Mesendoderm (in vitro differentiated cells): ENCODE measurements at regions not wholly inside any gene's neighbourhood (a gene's known extent, or its start where the extent isn't known, plus 50 kb on each side); places are given as distances from the start of the nearest gene placed in this dataset.

Experiments used
- DNase-seq: peaks from one replicate; pipeline ENCODE4 v3.0.0; 2013
- H2AK5ac ChIP-seq: 2 replicates; pipeline ENCODE4 v1.6.1; 2013; ENCODE audit warnings: low read length, inconsistent platforms
- H2BK120ac ChIP-seq: 2 replicates; pipeline ENCODE4 v1.6.1; 2013; ENCODE audit warnings: low read depth, mild to moderate bottlenecking, low read length, moderate library complexity, mixed read lengths
- H2BK15ac ChIP-seq: replicated peaks from 2 replicates; pipeline ENCODE4 v1.6.1; 2013; ENCODE audit warnings: low read depth, mild to moderate bottlenecking, moderate library complexity
- H2BK5ac ChIP-seq: 2 replicates; pipeline ENCODE4 v1.6.1; 2013; ENCODE audit warnings: low read length, inconsistent platforms
- H3K18ac ChIP-seq: 2 replicates; pipeline ENCODE4 v1.6.1; 2013; ENCODE audit warnings: mild to moderate bottlenecking, low read length, mixed read lengths
- H3K23ac ChIP-seq: one replicate; pipeline ENCODE4 v1.6.1; 2013; ENCODE audit warnings: low read length
- H3K27ac ChIP-seq: 2 replicates; pipeline ENCODE4 v1.5.1; 2013; ENCODE audit warnings: low read depth, mild to moderate bottlenecking, inconsistent platforms, low read length, moderate library complexity
- H3K27me3 ChIP-seq: 2 replicates; pipeline ENCODE4 v1.6.1; 2013; ENCODE audit warnings: low read length, control low read depth, mild to moderate bottlenecking, inconsistent platforms; ENCODE audit not compliant: insufficient read depth, poor library complexity
- H3K36me3 ChIP-seq: 2 replicates; pipeline ENCODE4 v1.6.1; 2013; ENCODE audit warnings: low read length, inconsistent platforms; ENCODE audit not compliant: control insufficient read depth, insufficient read depth
- H3K4ac ChIP-seq: one replicate; pipeline ENCODE4 v1.6.1; 2013; ENCODE audit warnings: low read depth, mild to moderate bottlenecking, low read length, moderate library complexity
- H3K4me1 ChIP-seq: 2 replicates; pipeline ENCODE4 v1.6.1; 2013; ENCODE audit warnings: low read depth, low read length, inconsistent platforms; ENCODE audit not compliant: control insufficient read depth
- H3K4me2 ChIP-seq: 2 replicates; pipeline ENCODE4 v1.6.1; 2013; ENCODE audit warnings: low read length
- H3K4me3 ChIP-seq: 2 replicates; pipeline ENCODE4 v1.5.1; 2013; ENCODE audit warnings: mild to moderate bottlenecking, low read length
- H3K56ac ChIP-seq: one replicate; pipeline ENCODE4 v1.6.1; 2013; ENCODE audit warnings: low read length
- H3K79me1 ChIP-seq: 2 replicates; pipeline ENCODE4 v1.6.1; 2013; ENCODE audit warnings: low read length, inconsistent platforms
- H3K79me2 ChIP-seq: 2 replicates; pipeline ENCODE4 v1.6.1; 2013; ENCODE audit warnings: mild to moderate bottlenecking, low read length; ENCODE audit not compliant: control insufficient read depth, insufficient read depth
- H3K9ac ChIP-seq: 2 replicates; pipeline ENCODE4 v1.6.1; 2013; ENCODE audit warnings: low read length, inconsistent platforms
- H4K5ac ChIP-seq: one replicate; pipeline ENCODE4 v1.6.1; 2013; ENCODE audit warnings: low read length
- H4K8ac ChIP-seq: one replicate; pipeline ENCODE4 v1.6.1; 2013; ENCODE audit warnings: low read depth, mild to moderate bottlenecking, control low read depth, low read length, moderate library complexity
- WGBS: extraction: QIAGEN DNeasy Blood & Tissue Kit; methylation state at CpG from one replicate; pipeline ENCODE4 v1.1.7; 2013; ENCODE audit warnings: low lambda C conversion rate, missing lambda C conversion rate; ENCODE audit not compliant: insufficient coverage; ENCODE audit errors: extremely low coverage; 5-methylcytosine and 5-hydroxymethylcytosine counted together

GRCh38 chr16:80066805-80067580 is 466.5 kb upstream of the MAF start:
- Histone ChIP-seq H3K4ac (no peak overlapping the region), H3K9ac (no peak overlapping the region), H2AK5ac (no peak overlapping the region), H2BK5ac (no peak overlapping the region), H3K18ac (no peak overlapping the region), H3K4me2 (no peak overlapping the region), H2BK120ac (no peak overlapping the region), H3K4me3 (no peak overlapping the region), H3K27me3 (no peaks in the 10 kb centered on the region), H3K79me1 (no peaks in the 10 kb centered on the region), H3K27ac (no peak overlapping the region), H4K8ac (no peak overlapping the region), H3K36me3 (no peaks in the 10 kb centered on the region), H4K5ac (no peak overlapping the region), H3K23ac (no peak overlapping the region), H2BK15ac (no peak overlapping the region), H3K79me2 (no peaks in the 10 kb centered on the region), H3K4me1 (peaks cover 2% of the 10 kb centered on the region), H3K56ac (no peak overlapping the region)
- no peak for DNase-seq
- no CpG with 5 or more reads among the region's 12 CpGs for WGBS

- no peak overlapping the region for H2BK5ac ChIP-seq
- no peak overlapping the region for H2AK5ac ChIP-seq
- no peak overlapping the region for H2BK120ac ChIP-seq
- H3K56ac ChIP-seq, result no peak overlapping the region
- H3K18ac ChIP-seq, result no peak overlapping the region
- no peak overlapping the region for H4K5ac ChIP-seq
- no peak overlapping the region for H4K8ac ChIP-seq
- H3K36me3 ChIP-seq, result no peaks in the 10 kb centered on the region
- no peak overlapping the region for H3K4ac ChIP-seq
- H3K27ac ChIP-seq, result no peak overlapping the region
- peaks cover 2% of the 10 kb centered on the region for H3K4me1 ChIP-seq
- H2BK15ac ChIP-seq, result no peak overlapping the region
- WGBS, result no CpG with 5 or more reads among the region's 3 CpGs
- H3K79me1 ChIP-seq, result no peaks in the 10 kb centered on the region
- no peak overlapping the region for H3K9ac ChIP-seq
- DNase-seq, result no peak
- no peak overlapping the region for H3K4me3 ChIP-seq
- no peak overlapping the region for H3K23ac ChIP-seq
- no peaks in the 10 kb centered on the region for H3K79me2 ChIP-seq
- H3K4me2 ChIP-seq, result no peak overlapping the region
- no peaks in the 10 kb centered on the region for H3K27me3 ChIP-seq
Measured at GRCh38 chr16:80065541-80065940, 465.0 kb upstream of the MAF start.

- Histone ChIP-seq H4K5ac (no peak overlapping the region), H2BK15ac (no peak overlapping the region), H4K8ac (no peak overlapping the region), H3K4me3 (no peak overlapping the region), H3K27me3 (no peaks in the 10 kb centered on the region), H2AK5ac (no peak overlapping the region), H3K79me2 (no peaks in the 10 kb centered on the region), H3K56ac (no peak overlapping the region), H3K4ac (no peak overlapping the region), H3K79me1 (no peaks in the 10 kb centered on the region), H3K36me3 (no peaks in the 10 kb centered on the region), H3K18ac (no peak overlapping the region), H3K4me1 (peaks cover 2% of the 10 kb centered on the region), H3K4me2 (no peak overlapping the region), H3K9ac (no peak overlapping the region), H3K23ac (no peak overlapping the region), H2BK5ac (no peak overlapping the region), H3K27ac (no peak overlapping the region), H2BK120ac (no peak overlapping the region)
- no peak for DNase-seq
- WGBS, result no CpG with 5 or more reads among the region's 4 CpGs
Measured at GRCh38 chr16:80063713-80064069, 463.2 kb upstream of the MAF start.

GRCh38 chr16:80063031-80063712 is 462.6 kb upstream of the MAF start:
- WGBS, result no CpG with 5 or more reads among the region's 7 CpGs
- peak; percentile 18 for DNase-seq
- Histone ChIP-seq H2BK120ac (no peak overlapping the region), H3K9ac (no peak overlapping the region), H3K23ac (no peak overlapping the region), H3K27me3 (no peaks in the 10 kb centered on the region), H3K79me2 (no peaks in the 10 kb centered on the region), H3K79me1 (no peaks in the 10 kb centered on the region), H3K56ac (no peak overlapping the region), H2AK5ac (no peak overlapping the region), H2BK15ac (no peak overlapping the region), H3K36me3 (no peaks in the 10 kb centered on the region), H3K4ac (no peak overlapping the region), H4K5ac (no peak overlapping the region), H3K4me3 (no peak overlapping the region), H3K4me2 (no peak overlapping the region), H3K27ac (no peak overlapping the region), H3K4me1 (peaks cover 2% of the 10 kb centered on the region), H3K18ac (no peak overlapping the region), H4K8ac (no peak overlapping the region), H2BK5ac (no peak overlapping the region)

GRCh38 chr16:80062361-80063030 is 462.0 kb upstream of the MAF start:
- H2BK5ac ChIP-seq, result no peak overlapping the region
- no CpG with 5 or more reads among the region's 12 CpGs for WGBS

More at GRCh38 chr16:80062361-80063030, 462.0 kb upstream of the MAF start:
- H3K4me2 ChIP-seq, result no peak overlapping the region
- no peak overlapping the region for H3K9ac ChIP-seq
- H3K36me3 ChIP-seq, result no peaks in the 10 kb centered on the region
- no peak for DNase-seq
- no peak overlapping the region for H3K4ac ChIP-seq
- H3K27ac ChIP-seq, result no peak overlapping the region
- H4K8ac ChIP-seq, result no peak overlapping the region
- H3K27me3 ChIP-seq, result no peaks in the 10 kb centered on the region
- no peaks in the 10 kb centered on the region for H3K79me2 ChIP-seq
- H3K4me1 ChIP-seq, result peaks cover 2% of the 10 kb centered on the region
- no peak overlapping the region for H3K56ac ChIP-seq
- H2AK5ac ChIP-seq, result no peak overlapping the region
- no peak overlapping the region for H3K18ac ChIP-seq
- H3K4me3 ChIP-seq, result no peak overlapping the region
- H2BK15ac ChIP-seq, result no peak overlapping the region
- H2BK120ac ChIP-seq, result no peak overlapping the region
- no peak overlapping the region for H4K5ac ChIP-seq
- H3K23ac ChIP-seq, result no peak overlapping the region
- no peaks in the 10 kb centered on the region for H3K79me1 ChIP-seq
